Hematopoietic multipotent progenitor cell treated with erythropoietin and hydrocortisone succinate and interleukin-3 and kit ligand, for 4 days (in vitro differentiated cells): ENCODE measurements at regions not wholly inside any gene's neighbourhood (a gene's known extent, or its start where the extent isn't known, plus 50 kb on each side); places are given as distances from the start of the nearest gene placed in this dataset.
"Not testable (repeated sequence)": the region's sequence is repeated elsewhere in the genome, so short reads cannot be mapped to it uniquely, and the experiment has no call there.

ENCODE experiments used
- DNase-seq: peaks from one replicate; pipeline ENCODE4 v3.0.0-alpha.2; 2015

- no peak for DNase-seq
Measured at GRCh38 chr5:130808691-130809090, 356.4 kb downstream of the HINT1 start.

- no peak for DNase-seq
Measured at GRCh38 chr5:130805648-130806047, 359.4 kb downstream of the HINT1 start.

GRCh38 chr5:130805036-130805435 lies 360.0 kb downstream of the HINT1 start:
- no peak for DNase-seq

GRCh38 chr5:130801963-130802362 lies 363.1 kb downstream of the HINT1 start:
- no peak for DNase-seq

GRCh38 chr5:130799015-130799414 lies 366.0 kb downstream of the HINT1 start:
- no peak for DNase-seq

GRCh38 chr5:130797303-130797702 lies 367.8 kb downstream of the HINT1 start:
- no peak for DNase-seq

- DNase-seq: no peak
Measured at GRCh38 chr5:130796902-130797301, 368.2 kb downstream of the HINT1 start.

GRCh38 chr5:130796032-130796431 lies 369.0 kb downstream of the HINT1 start:
- DNase-seq: no peak

GRCh38 chr5:130795037-130795436 lies 370.0 kb downstream of the HINT1 start:
- DNase-seq: no peak

GRCh38 chr5:130777794-130778193 lies 387.3 kb downstream of the HINT1 start:
- no peak for DNase-seq

GRCh38 chr5:130773813-130774212 lies 391.2 kb downstream of the HINT1 start:
- DNase-seq: no peak

- no peak for DNase-seq
Measured at GRCh38 chr5:130762031-130762430, 403.0 kb downstream of the HINT1 start.

- no peak for DNase-seq
Measured at GRCh38 chr5:130759061-130759460, 406.0 kb downstream of the HINT1 start.

GRCh38 chr5:130747556-130747955 lies 417.5 kb downstream of the HINT1 start:
- no peak for DNase-seq

- not testable (repeated sequence) for DNase-seq
Measured at GRCh38 chr5:130746641-130747040, 418.4 kb downstream of the HINT1 start.

- no peak for DNase-seq
Measured at GRCh38 chr5:130743092-130743491, 422.0 kb downstream of the HINT1 start.

GRCh38 chr5:130740047-130740569 lies 424.9 kb downstream of the HINT1 start:
- no peak for DNase-seq

GRCh38 chr5:130731839-130732238 lies 433.2 kb downstream of the HINT1 start:
- no peak for DNase-seq

- DNase-seq: no peak
Measured at GRCh38 chr5:130729541-130729940, 435.5 kb downstream of the HINT1 start.

- DNase-seq: no peak
Measured at GRCh38 chr5:130727830-130728229, 437.2 kb downstream of the HINT1 start.

GRCh38 chr5:130724658-130725057 lies 440.4 kb downstream of the HINT1 start:
- DNase-seq: no peak

- peak; percentile 65 for DNase-seq
Measured at GRCh38 chr5:130720355-130720754, 444.7 kb downstream of the HINT1 start.

GRCh38 chr5:130715541-130715940 lies 449.5 kb downstream of the HINT1 start:
- DNase-seq: no peak

- DNase-seq: no peak
Measured at GRCh38 chr5:130714200-130714599, 450.9 kb downstream of the HINT1 start.

- no peak for DNase-seq
Measured at GRCh38 chr5:130712324-130712723, 452.7 kb downstream of the HINT1 start.

GRCh38 chr5:130710596-130710995 lies 454.5 kb downstream of the HINT1 start:
- no peak for DNase-seq
